BLaER1 (cell line): ENCODE measurements at regions not wholly inside any gene's neighbourhood (a gene's known extent, or its start where the extent isn't known, plus 50 kb on each side); places are given as distances from the start of the nearest gene placed in this dataset.
A peak's percentile ranks its signal among the peaks of the same experiment; 100 is the strongest.

Experiments used
- H3K27ac ChIP-seq: shearing (Covaris generic); formaldehyde crosslinking; 2 replicates; pipeline ENCODE4 v1.8.1; 2022
- H3K27me3 ChIP-seq: shearing (Covaris generic); formaldehyde crosslinking; 2 replicates; pipeline ENCODE4 v1.8.1; 2022
- H3K36me3 ChIP-seq: shearing (Covaris generic); formaldehyde crosslinking; 2 replicates; pipeline ENCODE4 v1.8.1; 2022
- H3K4me1 ChIP-seq: shearing (Covaris generic); formaldehyde crosslinking; 2 replicates; pipeline ENCODE4 v1.8.1; 2022
- H3K4me2 ChIP-seq: shearing (Covaris generic); formaldehyde crosslinking; 2 replicates; pipeline ENCODE4 v1.8.1; 2022
- H3K4me3 ChIP-seq: shearing (Covaris generic); formaldehyde crosslinking; 2 replicates; pipeline ENCODE4 v1.8.1; 2022
- H3K9ac ChIP-seq: shearing (Covaris generic); formaldehyde crosslinking; 2 replicates; pipeline ENCODE4 v1.8.1; 2022
- H3K9me3 ChIP-seq: shearing (Covaris generic); formaldehyde crosslinking; 2 replicates; pipeline ENCODE4 v1.8.1; 2022
- H4K20me1 ChIP-seq: shearing (Covaris generic); formaldehyde crosslinking; 2 replicates; pipeline ENCODE4 v1.8.1; 2022
- Cebpa-rat ChIP-seq: shearing (Covaris generic); IDR thresholded peaks from 2 replicates; pipeline ENCODE4 v1.8.1; 2022

- Histone ChIP-seq H3K27ac (no peak overlapping the region), H4K20me1 (no peaks in the 10 kb centered on the region), H3K4me3 (no peak overlapping the region), H3K36me3 (no peaks in the 10 kb centered on the region), H3K27me3 (no peaks in the 10 kb centered on the region), H3K9me3 (peaks cover 3% of the 10 kb centered on the region; the same call in 1 of the 2 replicates), H3K9ac (no peak overlapping the region), H3K4me1 (no peaks in the 10 kb centered on the region), H3K4me2 (no peak overlapping the region)
- TF ChIP-seq Cebpa-rat: no peak
Measured at GRCh38 chr4:144799486-144799885, 153.5 kb downstream of the HHIP start.

GRCh38 chr4:144801731-144802130, 155.8 kb downstream of the HHIP start:
- Histone ChIP-seq H4K20me1 (no peaks in the 10 kb centered on the region), H3K4me2 (no peak overlapping the region), H3K9me3 (peaks cover 10% of the 10 kb centered on the region), H3K4me1 (no peaks in the 10 kb centered on the region), H3K27ac (no peak overlapping the region), H3K9ac (no peak overlapping the region), H3K36me3 (no peaks in the 10 kb centered on the region), H3K4me3 (no peak overlapping the region), H3K27me3 (no peaks in the 10 kb centered on the region)
- no peak for TF ChIP-seq Cebpa-rat

- no peaks in the 10 kb centered on the region for H3K27me3 ChIP-seq
- TF ChIP-seq Cebpa-rat: no peak
- no peak overlapping the region for H3K4me3 ChIP-seq
- no peaks in the 10 kb centered on the region for H3K36me3 ChIP-seq
- H3K4me2 ChIP-seq: no peak overlapping the region
- no peak overlapping the region for H3K27ac ChIP-seq
- H3K9me3 ChIP-seq: peaks cover 32% of the 10 kb centered on the region
- H3K4me1 ChIP-seq: no peaks in the 10 kb centered on the region
- no peaks in the 10 kb centered on the region for H4K20me1 ChIP-seq
- H3K9ac ChIP-seq: no peak overlapping the region
Measured at GRCh38 chr4:144808034-144808433, 162.1 kb downstream of the HHIP start.

- no peak overlapping the region for H3K27ac ChIP-seq
- no peaks in the 10 kb centered on the region for H4K20me1 ChIP-seq
- H3K36me3 ChIP-seq: no peaks in the 10 kb centered on the region
- no peaks in the 10 kb centered on the region for H3K27me3 ChIP-seq
- H3K9me3 ChIP-seq: peaks cover 32% of the 10 kb centered on the region
- no peak overlapping the region for H3K4me3 ChIP-seq
- H3K9ac ChIP-seq: no peak overlapping the region
- no peak overlapping the region for H3K4me2 ChIP-seq
- no peak for TF ChIP-seq Cebpa-rat
- no peaks in the 10 kb centered on the region for H3K4me1 ChIP-seq
Measured at GRCh38 chr4:144809056-144809640, 163.2 kb downstream of the HHIP start.

GRCh38 chr4:144816668-144817067, 170.7 kb downstream of the HHIP start:
- Histone ChIP-seq H3K27ac (no peak overlapping the region), H3K27me3 (no peaks in the 10 kb centered on the region), H3K9me3 (no peaks in the 10 kb centered on the region), H3K9ac (no peak overlapping the region), H3K4me2 (no peak overlapping the region), H3K4me1 (peaks cover 7% of the 10 kb centered on the region), H3K36me3 (no peaks in the 10 kb centered on the region), H3K4me3 (no peak overlapping the region), H4K20me1 (no peaks in the 10 kb centered on the region)
- TF ChIP-seq Cebpa-rat: no peak

GRCh38 chr4:144817081-144817480, 171.1 kb downstream of the HHIP start:
- no peaks in the 10 kb centered on the region for H4K20me1 ChIP-seq
- TF ChIP-seq Cebpa-rat: no peak
- H3K4me1 ChIP-seq: peaks cover 7% of the 10 kb centered on the region
- no peak overlapping the region for H3K27ac ChIP-seq
- H3K4me2 ChIP-seq: no peak overlapping the region
- no peaks in the 10 kb centered on the region for H3K27me3 ChIP-seq
- H3K36me3 ChIP-seq: no peaks in the 10 kb centered on the region
- H3K9me3 ChIP-seq: no peaks in the 10 kb centered on the region
- no peak overlapping the region for H3K9ac ChIP-seq
- no peak overlapping the region for H3K4me3 ChIP-seq

GRCh38 chr4:144818136-144818535, 172.2 kb downstream of the HHIP start:
- Histone ChIP-seq H3K4me1 (peaks cover 7% of the 10 kb centered on the region), H4K20me1 (no peaks in the 10 kb centered on the region), H3K27ac (no peak overlapping the region), H3K4me2 (no peak overlapping the region), H3K27me3 (no peaks in the 10 kb centered on the region), H3K36me3 (no peaks in the 10 kb centered on the region), H3K9me3 (no peaks in the 10 kb centered on the region), H3K9ac (no peak overlapping the region), H3K4me3 (no peak overlapping the region)
- TF ChIP-seq Cebpa-rat: no peak

GRCh38 chr4:144819591-144819990, 173.6 kb downstream of the HHIP start:
- Histone ChIP-seq H3K36me3 (no peaks in the 10 kb centered on the region), H3K4me2 (no peak overlapping the region), H3K27me3 (no peaks in the 10 kb centered on the region), H3K9me3 (no peaks in the 10 kb centered on the region), H3K4me3 (no peak overlapping the region), H3K27ac (no peak overlapping the region), H3K9ac (no peak overlapping the region), H4K20me1 (no peaks in the 10 kb centered on the region), H3K4me1 (peaks cover 7% of the 10 kb centered on the region)
- TF ChIP-seq Cebpa-rat: no peak

GRCh38 chr4:144820011-144820727, 174.2 kb downstream of the HHIP start:
- H3K9me3 ChIP-seq: no peaks in the 10 kb centered on the region
- no peak for TF ChIP-seq Cebpa-rat

GRCh38 chr4:144820728-144821085, 174.8 kb downstream of the HHIP start:
- Histone ChIP-seq H3K36me3 (no peaks in the 10 kb centered on the region), H4K20me1 (no peaks in the 10 kb centered on the region), H3K4me1 (peaks cover 7% of the 10 kb centered on the region), H3K27me3 (no peaks in the 10 kb centered on the region), H3K27ac (no peak overlapping the region), H3K9me3 (no peaks in the 10 kb centered on the region), H3K4me3 (no peak overlapping the region), H3K9ac (no peak overlapping the region), H3K4me2 (0 out of 2 replicates have a peak overlapping the region, but pooled peaks have one; percentile 7)
- no peak for TF ChIP-seq Cebpa-rat

More at GRCh38 chr4:144820011-144820727, 174.2 kb downstream of the HHIP start:
- no peaks in the 10 kb centered on the region for H3K27me3 ChIP-seq
- 0 out of 2 replicates have a peak overlapping the region, but pooled peaks have one; percentile 7 for H3K4me2 ChIP-seq
- no peak overlapping the region for H3K4me3 ChIP-seq
- H3K4me1 ChIP-seq: peaks cover 7% of the 10 kb centered on the region
- no peaks in the 10 kb centered on the region for H4K20me1 ChIP-seq
- H3K9ac ChIP-seq: no peak overlapping the region
- no peak overlapping the region for H3K27ac ChIP-seq
- no peaks in the 10 kb centered on the region for H3K36me3 ChIP-seq
